Glutamatergic neuron (in vitro differentiated cells): ENCODE measurements at regions not wholly inside any gene's neighbourhood (a gene's known extent, or its start where the extent isn't known, plus 50 kb on each side); places are given as distances from the start of the nearest gene placed in this dataset.
"Not testable (repeated sequence)": the region's sequence is repeated elsewhere in the genome, so short reads cannot be mapped to it uniquely, and the experiment has no call there.

ENCODE experiments used
- DNase-seq: peaks from one replicate; pipeline ENCODE4 v3.0.0; 2022
- H3K27ac Mint-ChIP-seq: one replicate; pipeline ENCODE4 v1.8.0; 2020; ENCODE audit warnings: mild to moderate bottlenecking, mixed read lengths, inconsistent platforms; ENCODE audit not compliant: unreplicated experiment
- H3K27me3 Mint-ChIP-seq: one replicate; pipeline ENCODE4 v1.8.0; 2020; ENCODE audit warnings: mild to moderate bottlenecking, moderate library complexity, mixed read lengths, inconsistent platforms; ENCODE audit not compliant: unreplicated experiment
- H3K36me3 Mint-ChIP-seq: one replicate; pipeline ENCODE4 v1.8.0; 2020; ENCODE audit warnings: mild to moderate bottlenecking, mixed read lengths, inconsistent platforms; ENCODE audit not compliant: unreplicated experiment
- H3K4me1 Mint-ChIP-seq: one replicate; pipeline ENCODE4 v1.8.0; 2020; ENCODE audit warnings: mild to moderate bottlenecking, low read depth, mixed read lengths, inconsistent platforms; ENCODE audit not compliant: unreplicated experiment
- H3K4me3 Mint-ChIP-seq: one replicate; pipeline ENCODE4 v1.8.0; 2020; ENCODE audit warnings: mild to moderate bottlenecking, mixed read lengths, inconsistent platforms; ENCODE audit not compliant: unreplicated experiment
- H3K9me3 Mint-ChIP-seq: one replicate; pipeline ENCODE4 v1.8.0; 2020; ENCODE audit warnings: mild to moderate bottlenecking, moderate library complexity, mixed read lengths, inconsistent platforms; ENCODE audit not compliant: unreplicated experiment
- CTCF ChIP-seq: fragments of 200-600 bp; sonication (generic); IDR thresholded peaks from one replicate; pipeline ENCODE4 v1.5.0; 2021; ENCODE audit not compliant: partially characterized antibody, unreplicated experiment

- Mint-ChIP-seq H3K9me3 (peaks cover 7% of the 10 kb centered on the region), H3K4me1 (no peaks in the 10 kb centered on the region), H3K27ac (no peak overlapping the region), H3K36me3 (peaks cover 13% of the 10 kb centered on the region), H3K4me3 (no peak overlapping the region), H3K27me3 (peaks cover 5% of the 10 kb centered on the region)
- TF ChIP-seq CTCF = no peak
- no peak for DNase-seq
Measured at GRCh38 chr9:129306318-129306973, 128.4 kb upstream of the IER5L start.

DNA sequence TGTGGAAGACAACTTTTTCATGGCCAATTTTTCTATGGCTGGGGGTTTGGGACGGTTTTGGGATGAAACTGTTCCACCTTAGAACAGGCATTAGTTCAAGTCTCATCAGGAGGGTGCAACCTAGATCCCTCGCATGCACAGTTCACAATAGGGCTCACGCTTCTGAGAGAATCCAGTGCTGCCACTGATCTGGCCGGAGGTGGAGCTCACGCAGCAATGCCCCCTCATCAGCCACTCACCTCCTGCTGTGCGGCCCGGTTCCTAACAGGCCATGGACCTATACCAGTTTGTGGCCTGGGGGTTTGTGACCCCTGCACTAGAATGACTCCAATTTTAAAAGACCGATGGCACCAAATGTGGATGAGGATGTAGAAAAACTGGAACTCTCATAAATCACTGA lies 127.2 kb upstream of the IER5L start:
- H3K4me1 Mint-ChIP-seq = no peaks in the 10 kb centered on the region
- H3K36me3 Mint-ChIP-seq = peaks cover 20% of the 10 kb centered on the region
- no peak for DNase-seq
- H3K9me3 Mint-ChIP-seq = peaks cover 8% of the 10 kb centered on the region
- no peak for TF ChIP-seq CTCF
- peaks cover 8% of the 10 kb centered on the region for H3K27me3 Mint-ChIP-seq
- no peak overlapping the region for H3K4me3 Mint-ChIP-seq
- H3K27ac Mint-ChIP-seq = no peak overlapping the region

DNA sequence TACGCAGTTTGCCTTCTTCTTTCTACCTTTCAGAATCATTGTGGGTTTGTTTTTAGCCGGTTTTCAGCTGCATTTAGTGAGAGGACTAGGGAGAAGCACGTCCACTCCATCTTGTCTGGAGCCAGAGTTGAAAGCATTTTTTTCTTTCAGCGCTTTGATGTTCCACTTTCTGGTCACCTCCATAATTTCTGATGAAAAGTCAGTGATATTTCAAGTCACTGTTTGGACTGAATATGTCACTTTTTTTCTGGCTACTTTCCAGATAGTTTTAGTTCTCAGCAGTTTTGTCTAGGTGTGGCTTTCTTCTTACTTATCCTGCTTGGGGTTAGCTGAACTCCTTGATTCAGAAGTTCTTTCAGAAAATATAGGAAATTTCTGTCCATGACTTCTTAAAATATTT lies 123.9 kb upstream of the IER5L start:
- Mint-ChIP-seq H3K27me3 (peaks cover 5% of the 10 kb centered on the region), H3K27ac (no peak overlapping the region), H3K36me3 (peaks cover 26% of the 10 kb centered on the region), H3K4me3 (no peak overlapping the region), H3K9me3 (peaks cover 5% of the 10 kb centered on the region), H3K4me1 (no peaks in the 10 kb centered on the region)
- TF ChIP-seq CTCF = no peak
- DNase-seq = no peak

GRCh38 chr9:129296195-129296594 lies 118.1 kb upstream of the IER5L start:
- peaks cover 21% of the 10 kb centered on the region for H3K36me3 Mint-ChIP-seq
- not testable (repeated sequence) for H3K4me1 Mint-ChIP-seq, H3K27me3 Mint-ChIP-seq, H3K4me3 Mint-ChIP-seq, DNase-seq, H3K27ac Mint-ChIP-seq, H3K9me3 Mint-ChIP-seq

DNA sequence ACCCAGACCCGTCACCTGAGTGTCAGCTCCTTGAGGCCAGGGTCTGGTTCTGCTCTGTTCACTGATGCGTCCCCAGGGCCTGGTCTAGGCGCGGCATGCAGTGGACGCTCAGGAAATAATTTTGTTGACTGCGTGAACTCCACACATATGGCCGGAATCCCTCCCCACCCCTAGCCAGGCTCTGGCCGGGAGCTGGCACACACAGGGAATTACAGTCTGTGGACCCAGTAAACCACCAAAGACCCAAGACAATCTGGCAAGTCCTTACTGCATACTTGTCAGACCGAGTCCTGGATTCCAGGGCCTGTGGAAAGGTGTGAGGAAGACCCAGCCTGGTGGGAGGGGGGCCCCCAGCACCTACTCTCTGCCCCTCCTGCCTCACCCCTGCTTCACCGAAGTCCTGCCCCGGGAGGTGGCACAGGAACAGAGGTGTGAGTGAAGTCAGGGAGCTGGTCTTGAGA lies 113.0 kb upstream of the IER5L start:
- H3K4me1 Mint-ChIP-seq = peaks cover 14% of the 10 kb centered on the region
- H3K4me3 Mint-ChIP-seq = no peak overlapping the region
- H3K9me3 Mint-ChIP-seq = peaks cover 8% of the 10 kb centered on the region
- DNase-seq = no peak
- H3K27ac Mint-ChIP-seq = no peak overlapping the region
- peaks cover 3% of the 10 kb centered on the region for H3K27me3 Mint-ChIP-seq
- peaks cover 23% of the 10 kb centered on the region for H3K36me3 Mint-ChIP-seq
- no peak for TF ChIP-seq CTCF
